HL-60 (cell line): ENCODE measurements at regions not wholly inside any gene's neighbourhood (a gene's known extent, or its start where the extent isn't known, plus 50 kb on each side); places are given as distances from the start of the nearest gene placed in this dataset.

ENCODE experiments used
- DNase-seq, 2 experiments: peaks; one replicate each; pipeline ENCODE4 v3.0.0-alpha.2; 2010 to 2020; ENCODE audit warnings: low read depth in 1 of 2, low spot score in 1 of 2
- H3K27ac ChIP-seq: fragments of 250-450 bp; sonication (Bioruptor Pico); replicated peaks from 2 replicates; pipeline ENCODE4 v1.5.1; 2020; ENCODE audit warnings: mild to moderate bottlenecking, moderate library complexity
- H3K27me3 ChIP-seq: fragments of 250-450 bp; sonication (Bioruptor Pico); 2 replicates; pipeline ENCODE4 v1.5.1; 2021; ENCODE audit warnings: mild to moderate bottlenecking, moderate library complexity; ENCODE audit not compliant: insufficient read depth, poor library complexity, severe bottlenecking
- H3K4me3 ChIP-seq: replicated peaks from 2 replicates; pipeline ENCODE4 v1.5.1; 2011; ENCODE audit warnings: mild to moderate bottlenecking, control low read depth, low read length; ENCODE audit not compliant: insufficient read depth
- CTCF ChIP-seq: IDR thresholded peaks from one replicate; pipeline ENCODE4 v1.5.1; 2011; ENCODE audit warnings: low read length, control low read depth, inconsistent platforms; ENCODE audit not compliant: insufficient read depth
- GABPA ChIP-seq: IDR thresholded peaks from 2 replicates; pipeline ENCODE4 v1.6.1; 2012; ENCODE audit warnings: low read depth
- POLR2AphosphoS5 ChIP-seq: IDR thresholded peaks from 2 replicates; pipeline ENCODE4 v1.6.1; 2012; ENCODE audit warnings: low read depth
- REST ChIP-seq: IDR thresholded peaks from 2 replicates; pipeline ENCODE4 v1.6.1; 2012; ENCODE audit warnings: low read depth; ENCODE audit not compliant: insufficient replicate concordance
- SPI1 ChIP-seq: IDR thresholded peaks from 2 replicates; pipeline ENCODE4 v1.6.1; 2012; ENCODE audit warnings: low read depth, mild to moderate bottlenecking, borderline replicate concordance

- DNase-seq = no peak
- H3K4me3 ChIP-seq = no peak overlapping the region
- no peaks in the 10 kb centered on the region for H3K27me3 ChIP-seq
- no peak overlapping the region for H3K27ac ChIP-seq
- TF ChIP-seq REST = no peak
- TF ChIP-seq POLR2AphosphoS5 = no peak
- TF ChIP-seq CTCF = no peak
- no peak for TF ChIP-seq SPI1
These were observed 66.0 kb upstream of the DNAH14 start for GRCh38 chr1:224863486-224863885.

- no peak overlapping the region for H3K4me3 ChIP-seq
- no peak overlapping the region for H3K27ac ChIP-seq
- no peak for DNase-seq
- TF ChIP-seq SPI1 (no peak), REST (no peak), POLR2AphosphoS5 (no peak)
- H3K27me3 ChIP-seq = no peaks in the 10 kb centered on the region
These were observed 65.5 kb upstream of the DNAH14 start for GRCh38 chr1:224864006-224864405.

- DNase-seq = no peak
- Histone ChIP-seq H3K4me3 (no peak overlapping the region), H3K27me3 (no peaks in the 10 kb centered on the region), H3K27ac (no peak overlapping the region)
- no peak for TF ChIP-seq SPI1
These were observed 64.0 kb upstream of the DNAH14 start for GRCh38 chr1:224865510-224865909.

GRCh38 chr1:224866940-224867339 lies 62.5 kb upstream of the DNAH14 start:
- DNase-seq = no peak
- H3K27ac ChIP-seq = no peak overlapping the region
- H3K27me3 ChIP-seq = no peaks in the 10 kb centered on the region
- no peak for TF ChIP-seq POLR2AphosphoS5
- no peak for TF ChIP-seq GABPA
- no peak overlapping the region for H3K4me3 ChIP-seq

GRCh38 chr1:224867715-224868114 lies 61.8 kb upstream of the DNAH14 start:
- DNase-seq = no peak
- H3K4me3 ChIP-seq = no peak overlapping the region
- no peak overlapping the region for H3K27ac ChIP-seq
- no peaks in the 10 kb centered on the region for H3K27me3 ChIP-seq
- no peak for TF ChIP-seq GABPA

- Histone ChIP-seq H3K27ac (no peak overlapping the region), H3K4me3 (no peak overlapping the region), H3K27me3 (no peaks in the 10 kb centered on the region)
- TF ChIP-seq CTCF (no peak), POLR2AphosphoS5 (no peak), SPI1 (no peak), GABPA (no peak), REST (no peak)
- no peak for DNase-seq
These were observed 56.5 kb upstream of the DNAH14 start for GRCh38 chr1:224872832-224873433.
